Neuronal stem cell (in vitro differentiated cells): ENCODE measurements at regions not wholly inside any gene's neighbourhood (a gene's known extent, or its start where the extent isn't known, plus 50 kb on each side); places are given as distances from the start of the nearest gene placed in this dataset.

ENCODE experiments used
- DNase-seq: peaks from one replicate; pipeline ENCODE4 v3.0.0-alpha.2; 2013; ENCODE audit warnings: low spot score
- H2AFZ ChIP-seq: one replicate; pipeline ENCODE4 v1.6.1; 2013; ENCODE audit warnings: mild to moderate bottlenecking, low read length, inconsistent platforms
- H2AK5ac ChIP-seq: 2 replicates; pipeline ENCODE4 v1.6.1; 2013; ENCODE audit warnings: low read depth, mild to moderate bottlenecking, inconsistent platforms, low read length, moderate library complexity, mixed read lengths
- H2BK120ac ChIP-seq: 2 replicates; pipeline ENCODE4 v1.6.1; 2013; ENCODE audit warnings: low read depth, mild to moderate bottlenecking, inconsistent platforms, low read length, moderate library complexity, mixed read lengths
- H2BK12ac ChIP-seq: one replicate; pipeline ENCODE4 v1.6.1; 2013; ENCODE audit warnings: low read length, inconsistent platforms
- H2BK15ac ChIP-seq: 2 replicates; pipeline ENCODE4 v1.6.1; 2013; ENCODE audit warnings: mild to moderate bottlenecking, low read length, inconsistent platforms, mixed read lengths
- H2BK5ac ChIP-seq: one replicate; pipeline ENCODE4 v1.6.1; 2013; ENCODE audit warnings: inconsistent platforms, mild to moderate bottlenecking, low read length, moderate library complexity
- H3K14ac ChIP-seq: one replicate; pipeline ENCODE4 v1.6.1; 2013; ENCODE audit warnings: low read length, inconsistent platforms
- H3K18ac ChIP-seq: 2 replicates; pipeline ENCODE4 v1.6.1; 2013; ENCODE audit warnings: low read length, inconsistent platforms
- H3K23ac ChIP-seq: 2 replicates; pipeline ENCODE4 v1.6.1; 2013; ENCODE audit warnings: low read depth, mild to moderate bottlenecking, mixed read lengths, low read length, inconsistent platforms; ENCODE audit not compliant: poor library complexity
- H3K27ac ChIP-seq: replicated peaks from 3 replicates; pipeline ENCODE4 v1.5.1; 2013; ENCODE audit warnings: low read length, inconsistent platforms
- H3K27me3 ChIP-seq, 3 experiments: 2 replicates each; pipeline ENCODE4 v1.6.1; 2013; ENCODE audit warnings: low read length in 3 of 3, mild to moderate bottlenecking in 2 of 3, inconsistent platforms in 1 of 3, low read depth in 1 of 3, mixed read lengths in 1 of 3, moderate library complexity in 1 of 3; ENCODE audit not compliant: control insufficient read depth in 3 of 3, insufficient read depth in 3 of 3
- H3K36me3 ChIP-seq, 2 donors: replicated peaks in 1 of 2; 2 replicates each; pipeline ENCODE4 v1.6.1; 2013; ENCODE audit warnings: low read length in 2 of 2; ENCODE audit not compliant: control insufficient read depth in 2 of 2, insufficient read depth in 2 of 2
- H3K4ac ChIP-seq: 2 replicates; pipeline ENCODE4 v1.6.1; 2013; ENCODE audit warnings: inconsistent platforms, mild to moderate bottlenecking, low read length, moderate library complexity
- H3K4me1 ChIP-seq, 2 donors: 1 replicate in 1 of 2; 2 replicates in 1 of 2; pipeline ENCODE4 v1.6.1; 2013; ENCODE audit warnings: low read length in 2 of 2, low read depth in 1 of 2; ENCODE audit not compliant: control insufficient read depth in 2 of 2, insufficient read depth in 1 of 2
- H3K4me2 ChIP-seq: one replicate; pipeline ENCODE4 v1.6.1; 2013; ENCODE audit warnings: mild to moderate bottlenecking, low read length, inconsistent platforms; ENCODE audit not compliant: insufficient read depth, poor library complexity, severe bottlenecking
- H3K4me3 ChIP-seq, 2 donors: 2 replicates each; pipeline ENCODE4 v1.5.1; 2013; ENCODE audit warnings: low read length in 2 of 2, mild to moderate bottlenecking in 2 of 2, inconsistent platforms in 1 of 2, moderate library complexity in 1 of 2
- H3K79me1 ChIP-seq: one replicate; pipeline ENCODE4 v1.6.1; 2013; ENCODE audit warnings: low read depth, mild to moderate bottlenecking, inconsistent platforms, low read length, moderate library complexity
- H3K9ac ChIP-seq: one replicate; pipeline ENCODE4 v1.6.1; 2013; ENCODE audit warnings: mild to moderate bottlenecking, low read depth, low read length, inconsistent platforms; ENCODE audit not compliant: poor library complexity
- H3K9me3 ChIP-seq, 2 donors: replicated peaks in 1 of 2; 2 replicates each; pipeline versions ENCODE3 to v1.6.1; 2013; ENCODE audit warnings: low read length in 2 of 2, mild to moderate bottlenecking in 2 of 2, inconsistent platforms in 1 of 2, low read depth in 1 of 2, mixed read lengths in 1 of 2, moderate library complexity in 1 of 2; ENCODE audit not compliant: control insufficient read depth in 2 of 2, insufficient read depth in 1 of 2
- H4K8ac ChIP-seq: one replicate; pipeline ENCODE4 v1.6.1; 2013; ENCODE audit warnings: low read depth, mild to moderate bottlenecking, inconsistent platforms, low read length, moderate library complexity
- H4K91ac ChIP-seq: one replicate; pipeline ENCODE4 v1.6.1; 2013; ENCODE audit warnings: low read length, low read depth, mild to moderate bottlenecking, inconsistent platforms; ENCODE audit not compliant: poor library complexity
- WGBS, 2 donors: extraction: QIAGEN DNeasy Blood & Tissue Kit; methylation state at CpG; one replicate each; pipeline ENCODE4 v1.1.7; 2013; ENCODE audit warnings: missing lambda C conversion rate in 2 of 2, mixed read lengths in 1 of 2; ENCODE audit not compliant: insufficient read length in 2 of 2, insufficient replicate concordance in 1 of 2; ENCODE audit errors: extremely low coverage in 2 of 2; 5-methylcytosine and 5-hydroxymethylcytosine counted together

DNA sequence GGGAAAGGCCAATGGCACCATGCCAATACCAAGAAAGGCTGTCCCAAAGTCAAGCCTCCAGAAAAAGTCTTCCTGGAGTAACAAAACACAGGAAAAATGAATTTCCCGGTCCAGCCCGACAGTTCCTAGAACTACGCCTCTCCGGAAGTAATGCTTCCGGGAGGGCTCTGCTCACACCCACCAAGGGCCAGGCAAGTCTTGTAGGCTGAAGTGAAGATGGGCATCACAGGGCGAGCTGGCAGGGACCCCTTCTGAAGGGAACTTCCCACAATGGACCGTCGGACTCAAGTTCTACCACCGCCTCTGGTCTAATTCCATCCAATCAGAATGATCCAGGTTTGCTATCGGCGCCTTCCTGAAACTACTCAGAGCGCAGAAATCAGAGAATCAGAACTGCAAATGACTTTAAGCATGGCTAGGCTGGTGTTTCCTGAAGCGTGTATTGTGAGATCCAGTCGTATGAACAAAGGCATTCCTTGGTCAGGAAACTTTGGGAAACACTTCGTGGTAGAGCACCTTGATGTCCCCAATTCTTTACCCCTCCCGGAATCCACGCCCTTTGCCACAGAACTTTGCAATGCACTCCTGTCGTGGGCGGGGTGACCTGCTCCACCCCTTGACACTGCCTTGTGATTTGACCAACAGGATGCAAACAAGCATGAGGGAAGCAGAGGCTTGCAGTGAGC, 127.8 kb downstream of the BCOR start:
- Histone ChIP-seq H4K91ac (no peak overlapping the region), H3K23ac (no peak overlapping the region), H2AFZ (no peak overlapping the region), H3K36me3 (no peaks in the 10 kb centered on the region), H3K9me3 (peaks cover 4 to 9% of the 10 kb centered on the region in 2 donors), H3K9ac (no peak overlapping the region), H3K14ac (no peak overlapping the region), H2BK15ac (no peak overlapping the region), H3K79me1 (no peaks in the 10 kb centered on the region), H3K18ac (peak overlapping the region; percentile 64), H2AK5ac (no peak overlapping the region), H2BK120ac (no peak overlapping the region), H3K4me2 (no peak overlapping the region), H3K4ac (no peak overlapping the region), H2BK12ac (no peak overlapping the region), H3K27ac (no peak overlapping the region), H4K8ac (no peak overlapping the region), H3K4me3 (no peak overlapping the region), H3K27me3 (no peaks in the 10 kb centered on the region), H3K4me1 (peaks cover 9 to 19% of the 10 kb centered on the region in 2 donors), H2BK5ac (no peak overlapping the region)
- no CpG with 5 or more reads among the region's 19 CpGs for WGBS, 2 donors
- DNase-seq: no peak

DNA sequence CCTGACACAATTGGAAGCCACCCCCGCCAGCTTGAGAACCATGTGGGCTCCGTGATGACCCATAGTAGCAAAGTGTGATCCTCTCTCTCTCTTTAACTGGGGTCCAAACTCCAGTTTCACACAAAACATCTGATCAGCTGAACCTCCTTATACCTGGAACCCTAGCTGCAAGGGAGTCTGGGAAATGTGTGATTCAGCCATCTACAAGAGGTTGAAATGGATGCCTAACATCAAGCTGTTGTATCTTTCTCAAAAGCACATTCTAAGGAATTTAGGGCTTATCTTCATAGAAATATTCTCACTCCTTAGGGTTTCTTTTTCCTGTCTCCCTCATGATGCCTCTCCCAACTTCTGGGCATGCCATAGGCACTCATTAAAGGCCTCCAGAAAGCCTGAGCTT, 126.0 kb downstream of the BCOR start:
- no peak overlapping the region for H4K8ac ChIP-seq
- no peak overlapping the region for H2BK5ac ChIP-seq
- H3K4me1 ChIP-seq: peaks cover 11 to 19% of the 10 kb centered on the region in 2 donors
- peaks cover 4 to 9% of the 10 kb centered on the region in 2 donors for H3K9me3 ChIP-seq
- H3K4me2 ChIP-seq: no peak overlapping the region
- no peaks in the 10 kb centered on the region for H3K27me3 ChIP-seq
- H4K91ac ChIP-seq: no peak overlapping the region
- H3K23ac ChIP-seq: no peak overlapping the region
- no peak overlapping the region for H3K9ac ChIP-seq
- no peak overlapping the region for H3K27ac ChIP-seq
- WGBS, 2 donors: no CpG with 5 or more reads among the region's 2 CpGs
- H2AFZ ChIP-seq: no peak overlapping the region
- no peak overlapping the region for H2AK5ac ChIP-seq
- no peak overlapping the region for H3K18ac ChIP-seq
- no peak overlapping the region for H3K4me3 ChIP-seq
- DNase-seq: no peak
- H2BK12ac ChIP-seq: no peak overlapping the region
- no peak overlapping the region for H2BK120ac ChIP-seq
- H3K79me1 ChIP-seq: no peaks in the 10 kb centered on the region
- H3K36me3 ChIP-seq: no peaks in the 10 kb centered on the region
- H2BK15ac ChIP-seq: no peak overlapping the region
- H3K14ac ChIP-seq: no peak overlapping the region
- H3K4ac ChIP-seq: no peak overlapping the region

DNA sequence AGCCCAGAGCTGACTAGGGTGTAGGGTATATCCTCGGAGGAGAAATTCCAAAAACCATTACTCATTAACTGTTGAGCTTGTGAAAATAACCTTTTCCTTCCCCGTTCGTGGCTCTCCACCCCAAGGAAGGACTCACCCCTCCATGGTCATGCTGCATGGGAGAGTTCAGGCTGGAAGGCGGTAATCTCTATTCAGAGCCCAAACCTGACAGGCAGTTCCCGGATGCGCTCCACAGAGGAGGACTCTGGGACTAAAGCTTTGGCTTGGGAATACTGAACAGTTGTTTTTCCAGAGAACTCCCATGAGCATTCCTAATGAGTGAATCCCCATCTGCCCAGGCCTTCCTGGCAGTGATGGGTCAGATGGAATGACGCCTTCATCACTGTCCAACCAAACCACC, 125.4 kb downstream of the BCOR start:
- no peak overlapping the region for H2BK12ac ChIP-seq
- no peaks in the 10 kb centered on the region for H3K79me1 ChIP-seq
- no peaks in the 10 kb centered on the region for H3K36me3 ChIP-seq

DNA sequence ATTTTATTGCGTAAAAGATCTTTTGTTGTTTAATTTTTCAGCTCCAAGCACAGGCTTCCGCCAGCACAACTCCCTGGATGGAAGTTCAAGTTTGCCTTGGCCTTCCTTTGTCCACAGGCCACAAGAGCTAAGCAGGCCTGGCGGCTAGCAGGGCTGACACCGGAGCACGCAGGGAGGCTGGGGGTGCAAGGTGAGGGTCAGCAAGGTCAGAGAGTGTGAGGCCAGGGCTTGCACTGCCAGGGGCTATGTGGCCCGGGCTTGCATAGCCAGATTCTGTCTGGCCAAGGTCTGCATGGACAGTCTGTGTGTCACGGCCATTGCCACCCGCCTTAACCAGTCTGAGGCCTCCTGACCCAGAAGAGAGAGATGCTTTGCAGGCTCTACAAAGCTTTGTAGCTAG, 123.9 kb downstream of the BCOR start:
- no peak overlapping the region for H4K91ac ChIP-seq
- H3K79me1 ChIP-seq: no peaks in the 10 kb centered on the region
- no peak overlapping the region for H2AK5ac ChIP-seq
- H2BK5ac ChIP-seq: no peak overlapping the region
- no peak overlapping the region for H3K4ac ChIP-seq
- H2BK15ac ChIP-seq: no peak overlapping the region
- peaks cover 4 to 9% of the 10 kb centered on the region in 2 donors for H3K9me3 ChIP-seq
- DNase-seq: no peak
- peak overlapping the region; percentile 38 for H3K18ac ChIP-seq
- no peak overlapping the region for H3K4me2 ChIP-seq
- H3K9ac ChIP-seq: no peak overlapping the region
- H3K36me3 ChIP-seq: no peaks in the 10 kb centered on the region
- no peak overlapping the region for H3K27ac ChIP-seq
- H2BK120ac ChIP-seq: no peak overlapping the region
- WGBS, 2 donors: no CpG with 5 or more reads among the region's 8 CpGs
- no peak overlapping the region for H3K4me3 ChIP-seq
- no peak overlapping the region for H3K14ac ChIP-seq
- no peak overlapping the region for H2AFZ ChIP-seq
- no peak overlapping the region for H3K23ac ChIP-seq
- H2BK12ac ChIP-seq: no peak overlapping the region
- H4K8ac ChIP-seq: no peak overlapping the region
- H3K27me3 ChIP-seq: no peaks in the 10 kb centered on the region
- H3K4me1 ChIP-seq: peaks cover 10 to 19% of the 10 kb centered on the region in 2 donors

More for the DNA sequence above, 125.4 kb downstream of the BCOR start:
- Histone ChIP-seq H3K9ac (no peak overlapping the region), H3K14ac (no peak overlapping the region), H3K4me2 (no peak overlapping the region), H2BK15ac (no peak overlapping the region), H3K18ac (no peak overlapping the region), H3K4ac (no peak overlapping the region), H3K4me1 (peaks cover 11 to 19% of the 10 kb centered on the region in 2 donors), H4K91ac (no peak overlapping the region), H4K8ac (no peak overlapping the region), H3K23ac (no peak overlapping the region), H2BK120ac (no peak overlapping the region), H2BK5ac (no peak overlapping the region), H2AFZ (no peak overlapping the region), H3K27me3 (no peaks in the 10 kb centered on the region), H2AK5ac (no peak overlapping the region), H3K4me3 (no peak overlapping the region), H3K27ac (no peak overlapping the region), H3K9me3 (peaks cover 4 to 9% of the 10 kb centered on the region in 2 donors)
- DNase-seq: no peak
- no CpG with 5 or more reads among the region's 7 CpGs for WGBS, 2 donors
